ENCODE measurements at regions not wholly inside any gene's neighbourhood (a gene's known extent, or its start where the extent isn't known, plus 50 kb on each side); places are given as distances from the start of the nearest gene placed in this dataset.

DNA sequence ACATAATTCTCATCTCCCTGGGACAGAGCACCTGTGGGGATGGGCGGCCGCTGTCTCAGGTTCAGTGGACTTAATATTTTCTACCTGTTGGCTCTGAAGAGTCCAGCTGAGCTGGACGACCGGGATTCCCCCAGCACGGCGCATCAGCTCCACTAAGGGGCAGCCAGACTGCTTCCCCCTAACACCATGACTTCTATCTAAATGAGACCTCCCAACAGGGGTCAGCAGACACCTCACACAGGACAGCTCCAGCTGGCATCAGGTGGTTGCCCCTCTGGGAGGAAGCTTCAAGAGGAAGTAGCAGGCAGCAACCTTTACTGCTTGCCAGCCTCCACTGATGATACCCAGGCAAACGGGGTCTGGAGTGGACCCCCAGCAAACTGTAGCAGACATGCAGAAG lies 226.0 kb upstream of the DSEL start:
- Histone ChIP-seq H3K36me3 (ENCODE audit: control insufficient read depth, insufficient read depth, low read length) (no peaks in the 10 kb centered on the region), H3K9me3 (ENCODE audit: control insufficient read depth, low read length) (no peaks in the 10 kb centered on the region), H3K4me1 (ENCODE audit: control insufficient read depth, insufficient read depth, low read length, poor library complexity, severe bottlenecking) (no peaks in the 10 kb centered on the region), H3K4me3 (ENCODE audit: extremely low read depth, insufficient read depth, low read length, poor library complexity, severe bottlenecking) (no peak overlapping the region), H3K27ac (ENCODE audit: low read depth, low read length, severe bottlenecking) (no peak overlapping the region)
- 96 to 98% methylated on average over 6 of the region's 7 CpGs for WGBS, 2 experiments (ENCODE audit: insufficient coverage in 2 of 2)

DNA sequence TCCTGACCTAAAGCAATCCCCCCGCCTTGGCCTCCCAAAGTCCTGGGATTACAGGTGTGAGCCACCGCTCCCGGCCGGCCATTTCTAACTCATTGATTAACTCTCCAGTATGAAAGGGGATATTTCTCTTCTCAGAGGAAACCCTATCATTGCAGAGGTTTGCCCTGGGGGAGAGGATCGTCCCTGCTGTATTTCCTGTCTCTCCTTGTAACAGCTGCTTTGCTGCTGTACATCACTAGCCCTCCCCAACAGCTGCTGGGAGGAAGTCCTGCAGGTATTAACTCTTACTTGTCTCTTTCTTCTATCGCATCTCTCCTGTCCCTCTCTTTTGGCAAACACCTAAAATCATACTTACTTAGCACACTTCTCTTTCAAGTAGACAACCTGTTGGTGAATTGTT lies 219.0 kb upstream of the DSEL start:
- WGBS, 2 experiments (ENCODE audit: insufficient coverage in 2 of 2), result 84 to 93% methylated on average over 2 to 5 of the region's 6 CpGs

GRCh38 chr18:67733088-67733487 lies 216.6 kb upstream of the DSEL start:
- no peaks in the 10 kb centered on the region for H3K36me3 ChIP-seq (ENCODE audit: control insufficient read depth, insufficient read depth, low read length)
- no peak overlapping the region for H3K4me3 ChIP-seq (ENCODE audit: extremely low read depth, insufficient read depth, low read length, poor library complexity, severe bottlenecking)
- H3K27ac ChIP-seq (ENCODE audit: low read depth, low read length, severe bottlenecking), result no peak overlapping the region
- no CpG with 5 or more reads among the region's 1 CpG for WGBS, 2 experiments (ENCODE audit: insufficient coverage in 2 of 2)
- H3K4me1 ChIP-seq (ENCODE audit: control insufficient read depth, insufficient read depth, low read length, poor library complexity, severe bottlenecking), result no peaks in the 10 kb centered on the region
- no peaks in the 10 kb centered on the region for H3K9me3 ChIP-seq (ENCODE audit: control insufficient read depth, low read length)

More for the DNA sequence above, 219.0 kb upstream of the DSEL start:
- H3K36me3 ChIP-seq (ENCODE audit: control insufficient read depth, insufficient read depth, low read length), result no peaks in the 10 kb centered on the region
- H3K4me1 ChIP-seq (ENCODE audit: control insufficient read depth, insufficient read depth, low read length, poor library complexity, severe bottlenecking), result no peaks in the 10 kb centered on the region
- no peaks in the 10 kb centered on the region for H3K9me3 ChIP-seq (ENCODE audit: control insufficient read depth, low read length)
- H3K4me3 ChIP-seq (ENCODE audit: extremely low read depth, insufficient read depth, low read length, poor library complexity, severe bottlenecking), result no peak overlapping the region
- no peak overlapping the region for H3K27ac ChIP-seq (ENCODE audit: low read depth, low read length, severe bottlenecking)

- no peaks in the 10 kb centered on the region for H3K4me1 ChIP-seq (ENCODE audit: control insufficient read depth, insufficient read depth, low read length, poor library complexity, severe bottlenecking)
- no peaks in the 10 kb centered on the region for H3K9me3 ChIP-seq (ENCODE audit: control insufficient read depth, low read length)
- no peaks in the 10 kb centered on the region for H3K36me3 ChIP-seq (ENCODE audit: control insufficient read depth, insufficient read depth, low read length)
- no peak overlapping the region for H3K4me3 ChIP-seq (ENCODE audit: extremely low read depth, insufficient read depth, low read length, poor library complexity, severe bottlenecking)
- H3K27ac ChIP-seq (ENCODE audit: low read depth, low read length, severe bottlenecking), result no peak overlapping the region
- no CpG with 5 or more reads among the region's 1 CpG for WGBS, 2 experiments (ENCODE audit: insufficient coverage in 2 of 2)
Observed at GRCh38 chr18:67731851-67732250, 215.3 kb upstream of the DSEL start.

DNA sequence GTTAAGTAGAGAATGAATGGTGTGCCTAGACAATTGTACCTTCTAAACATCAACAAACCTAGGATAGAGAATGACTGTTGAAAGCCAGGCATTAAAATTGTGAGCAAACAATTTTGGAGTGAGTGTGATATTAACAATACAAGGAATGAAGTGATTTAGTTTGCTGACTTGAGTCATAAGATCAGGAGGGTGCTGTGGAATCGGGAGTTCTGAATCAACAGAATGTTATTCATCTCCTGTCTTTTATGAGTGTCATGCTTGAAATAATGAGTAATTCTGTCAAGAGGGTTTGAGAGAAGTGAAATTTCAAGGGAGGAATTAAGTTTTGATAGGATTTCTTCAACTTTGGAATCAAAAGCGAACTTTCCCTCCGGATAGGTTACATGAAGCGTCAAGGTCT lies 214.4 kb upstream of the DSEL start:
- H3K27ac ChIP-seq (ENCODE audit: low read depth, low read length, severe bottlenecking), result no peak overlapping the region
- no peaks in the 10 kb centered on the region for H3K9me3 ChIP-seq (ENCODE audit: control insufficient read depth, low read length)
- no peaks in the 10 kb centered on the region for H3K36me3 ChIP-seq (ENCODE audit: control insufficient read depth, insufficient read depth, low read length)
- no peaks in the 10 kb centered on the region for H3K4me1 ChIP-seq (ENCODE audit: control insufficient read depth, insufficient read depth, low read length, poor library complexity, severe bottlenecking)
- H3K4me3 ChIP-seq (ENCODE audit: extremely low read depth, insufficient read depth, low read length, poor library complexity, severe bottlenecking), result no peak overlapping the region
- 83 to 94% methylated on average over 1 to 2 of the region's 4 CpGs for WGBS, 2 experiments (ENCODE audit: insufficient coverage in 2 of 2)

- Histone ChIP-seq H3K4me1 (ENCODE audit: control insufficient read depth, insufficient read depth, low read length, poor library complexity, severe bottlenecking) (no peaks in the 10 kb centered on the region), H3K4me3 (ENCODE audit: extremely low read depth, insufficient read depth, low read length, poor library complexity, severe bottlenecking) (no peak overlapping the region), H3K36me3 (ENCODE audit: control insufficient read depth, insufficient read depth, low read length) (no peaks in the 10 kb centered on the region), H3K27ac (ENCODE audit: low read depth, low read length, severe bottlenecking) (no peak overlapping the region), H3K9me3 (ENCODE audit: control insufficient read depth, low read length) (no peaks in the 10 kb centered on the region)
- WGBS, 2 experiments (ENCODE audit: insufficient coverage in 2 of 2), result 86% methylated on average over 1 of the region's 2 CpGs; no CpG with 5 or more reads in 1 of the 2 experiments
Observed at GRCh38 chr18:67728364-67728763, 211.8 kb upstream of the DSEL start.

DNA sequence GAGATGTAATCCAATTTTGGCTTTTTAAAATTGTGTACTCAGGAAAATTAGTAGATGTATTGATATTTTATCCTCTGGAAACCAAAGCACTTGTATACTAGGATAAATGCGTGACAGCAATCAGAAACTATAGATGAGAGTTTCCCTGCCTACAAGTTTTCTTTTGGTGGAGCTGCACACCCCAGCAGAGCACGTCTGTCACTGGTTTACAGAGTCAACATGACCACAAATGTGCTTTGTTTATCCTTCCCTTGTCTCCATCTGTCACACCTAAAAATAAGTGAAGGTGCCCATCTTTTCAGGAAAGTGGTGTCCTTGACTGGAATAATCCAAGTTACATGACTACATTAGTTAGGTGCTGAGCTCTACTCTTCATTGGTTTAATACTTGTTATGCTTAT lies 210.4 kb upstream of the DSEL start:
- H3K9me3 ChIP-seq (ENCODE audit: control insufficient read depth, low read length), result no peaks in the 10 kb centered on the region
- no peaks in the 10 kb centered on the region for H3K4me1 ChIP-seq (ENCODE audit: control insufficient read depth, insufficient read depth, low read length, poor library complexity, severe bottlenecking)
- H3K27ac ChIP-seq (ENCODE audit: low read depth, low read length, severe bottlenecking), result no peak overlapping the region
- 89 to 100% methylated on average over 1 of the region's 2 CpGs for WGBS, 2 experiments (ENCODE audit: insufficient coverage in 2 of 2)
- H3K4me3 ChIP-seq (ENCODE audit: extremely low read depth, insufficient read depth, low read length, poor library complexity, severe bottlenecking), result no peak overlapping the region
- H3K36me3 ChIP-seq (ENCODE audit: control insufficient read depth, insufficient read depth, low read length), result no peaks in the 10 kb centered on the region

GRCh38 chr18:67717800-67718199 lies 201.3 kb upstream of the DSEL start:
- Histone ChIP-seq H3K9me3 (ENCODE audit: control insufficient read depth, low read length) (no peaks in the 10 kb centered on the region), H3K4me3 (ENCODE audit: extremely low read depth, insufficient read depth, low read length, poor library complexity, severe bottlenecking) (no peak overlapping the region), H3K4me1 (ENCODE audit: control insufficient read depth, insufficient read depth, low read length, poor library complexity, severe bottlenecking) (no peaks in the 10 kb centered on the region), H3K36me3 (ENCODE audit: control insufficient read depth, insufficient read depth, low read length) (no peaks in the 10 kb centered on the region), H3K27ac (ENCODE audit: low read depth, low read length, severe bottlenecking) (no peak overlapping the region)
- WGBS, 2 experiments (ENCODE audit: insufficient coverage in 2 of 2), result 91 to 97% methylated on average over 4 of the region's 8 CpGs

DNA sequence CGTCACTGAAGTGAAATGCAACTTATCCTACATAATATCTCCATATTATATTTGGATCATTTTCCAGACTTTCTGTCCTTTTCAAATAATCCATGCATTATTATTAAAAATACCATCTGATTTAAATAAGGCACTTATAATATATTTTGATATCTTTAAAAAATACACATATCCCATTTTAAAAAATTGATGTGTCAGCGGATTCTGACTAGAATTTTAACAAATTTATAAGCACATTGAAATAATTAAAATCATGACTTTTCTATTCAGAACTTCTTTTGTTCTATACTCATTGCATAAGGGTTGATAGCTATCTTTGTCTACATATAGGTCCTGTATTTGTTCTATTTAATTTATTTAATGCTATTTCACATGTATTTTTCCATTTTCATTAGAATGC lies 199.0 kb upstream of the DSEL start:
- Histone ChIP-seq H3K4me1 (ENCODE audit: control insufficient read depth, insufficient read depth, low read length, poor library complexity, severe bottlenecking) (no peaks in the 10 kb centered on the region), H3K36me3 (ENCODE audit: control insufficient read depth, insufficient read depth, low read length) (no peaks in the 10 kb centered on the region), H3K4me3 (ENCODE audit: extremely low read depth, insufficient read depth, low read length, poor library complexity, severe bottlenecking) (no peak overlapping the region), H3K27ac (ENCODE audit: low read depth, low read length, severe bottlenecking) (no peak overlapping the region), H3K9me3 (ENCODE audit: control insufficient read depth, low read length) (no peaks in the 10 kb centered on the region)
- 40% methylated on average over 1 of the region's 2 CpGs; no CpG with 5 or more reads in 1 of the 2 experiments for WGBS, 2 experiments (ENCODE audit: insufficient coverage in 2 of 2)

- no peaks in the 10 kb centered on the region for H3K9me3 ChIP-seq (ENCODE audit: control insufficient read depth, low read length)
- H3K27ac ChIP-seq (ENCODE audit: low read depth, low read length, severe bottlenecking), result no peak overlapping the region
- H3K4me3 ChIP-seq (ENCODE audit: extremely low read depth, insufficient read depth, low read length, poor library complexity, severe bottlenecking), result no peak overlapping the region
- no peaks in the 10 kb centered on the region for H3K36me3 ChIP-seq (ENCODE audit: control insufficient read depth, insufficient read depth, low read length)
- 52 to 62% methylated on average over 2 of the region's 2 CpGs for WGBS, 2 experiments (ENCODE audit: insufficient coverage in 2 of 2)
- H3K4me1 ChIP-seq (ENCODE audit: control insufficient read depth, insufficient read depth, low read length, poor library complexity, severe bottlenecking), result no peaks in the 10 kb centered on the region
Observed at GRCh38 chr18:67710639-67711038, 194.1 kb upstream of the DSEL start.

DNA sequence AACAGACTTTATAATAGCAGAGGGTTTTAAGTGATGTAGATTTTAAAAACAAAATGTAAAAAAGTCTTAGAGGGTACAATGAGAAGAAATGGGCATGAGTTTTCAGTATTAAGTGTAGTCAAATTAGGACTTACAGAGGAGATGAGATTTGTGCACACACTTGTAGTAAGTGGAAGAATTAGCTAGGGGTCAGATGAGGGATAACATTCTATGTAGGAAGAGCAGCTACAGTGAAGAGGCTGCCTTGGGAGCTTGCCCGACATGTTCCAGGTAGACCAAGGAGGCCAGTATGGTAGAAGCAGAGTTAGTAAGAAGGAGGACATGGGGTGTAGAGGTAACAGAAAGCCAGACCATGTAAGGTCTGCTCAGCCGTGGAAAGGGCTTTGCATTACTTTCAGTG lies 189.2 kb upstream of the DSEL start:
- Histone ChIP-seq H3K4me3 (ENCODE audit: extremely low read depth, insufficient read depth, low read length, poor library complexity, severe bottlenecking) (no peak overlapping the region), H3K27ac (ENCODE audit: low read depth, low read length, severe bottlenecking) (no peak overlapping the region), H3K4me1 (ENCODE audit: control insufficient read depth, insufficient read depth, low read length, poor library complexity, severe bottlenecking) (no peaks in the 10 kb centered on the region), H3K9me3 (ENCODE audit: control insufficient read depth, low read length) (no peaks in the 10 kb centered on the region), H3K36me3 (ENCODE audit: control insufficient read depth, insufficient read depth, low read length) (no peaks in the 10 kb centered on the region)
- 83 to 93% methylated on average over 2 of the region's 2 CpGs for WGBS, 2 experiments (ENCODE audit: insufficient coverage in 2 of 2)
